Sigmoid colon (tissue), 6 donors: ENCODE measurements at regions not wholly inside any gene's neighbourhood (a gene's known extent, or its start where the extent isn't known, plus 50 kb on each side); places are given as distances from the start of the nearest gene placed in this dataset.
A peak's percentile ranks its signal among the peaks of the same experiment; 100 is the strongest.

Source experiments
- DNase-seq: peaks from one replicate; pipeline ENCODE4 v3.0.0-alpha.2; 2019
- H3K27ac ChIP-seq, 4 donors: fragments of 200-600 bp; sonication (generic); one replicate each; pipeline ENCODE4 v1.5.1; 2016 to 2019; ENCODE audit warnings: mild to moderate bottlenecking in 1 of 4
- H3K27me3 ChIP-seq, 3 donors: fragments of 200-600 bp; sonication (generic); one replicate each; pipeline ENCODE4 v1.5.1; 2019; ENCODE audit warnings: mild to moderate bottlenecking in 1 of 3
- H3K36me3 ChIP-seq, 4 donors: fragments of 200-600 bp; sonication (generic); one replicate each; pipeline ENCODE4 v1.5.1; 2016 to 2019
- H3K4me1 ChIP-seq, 4 donors: fragments of 200-600 bp; sonication (generic); one replicate each; pipeline ENCODE4 v1.5.1; 2017 to 2019
- H3K4me3 ChIP-seq, 4 donors: fragments of 200-600 bp; sonication (generic); one replicate each; pipeline ENCODE4 v1.5.1; 2017 to 2019; ENCODE audit warnings: mild to moderate bottlenecking in 2 of 4, moderate library complexity in 1 of 4
- H3K9me3 ChIP-seq, 4 donors: fragments of 200-600 bp in 3 of 4; sonication (generic) in 3 of 4; one replicate each; pipeline versions ENCODE4 v1.5.1 to v1.6.1; 2013 to 2019
- CTCF ChIP-seq, 4 experiments: fragments of 450-650 bp in 3 of 4; fragments of 200-600 bp in 1 of 4; IDR thresholded peaks; one replicate each; pipeline ENCODE4 v1.5.1; 2016 to 2019; ENCODE audit warnings: antibody characterized with exemption in 4 of 4, mild to moderate bottlenecking in 3 of 4, moderate library complexity in 2 of 4
- EP300 ChIP-seq, 4 donors: sonication (generic); formaldehyde crosslinking; IDR thresholded peaks; one replicate each; pipeline ENCODE4 v1.6.1; 2017; ENCODE audit warnings: antibody characterized with exemption in 4 of 4
- POLR2A ChIP-seq, 2 donors: fragments of 450-650 bp; IDR thresholded peaks; one replicate each; pipeline ENCODE4 v1.6.1; 2016; ENCODE audit warnings: antibody characterized with exemption in 2 of 2, mild to moderate bottlenecking in 2 of 2, moderate library complexity in 2 of 2
- POLR2AphosphoS5 ChIP-seq, 4 donors: sonication (generic); formaldehyde crosslinking; IDR thresholded peaks; one replicate each; pipeline ENCODE4 v1.6.1; 2017; ENCODE audit warnings: antibody characterized with exemption in 4 of 4
- WGBS, 2 donors: extraction: QIAGEN DNeasy Blood & Tissue Kit; methylation state at CpG; one replicate each; pipeline ENCODE4 v1.1.7; 2013; 5-methylcytosine and 5-hydroxymethylcytosine counted together
- intact Hi-C: fragments of 100-400 bp; cut with DNase I; formaldehyde crosslinking; loops from one replicate; pipeline ENCODE4 v1.15.1; 2023
- donor health status: healthy with polysubstance abuse.
- donor health status: healthy.

GRCh38 chr2:84026818-84027217, 432.3 kb downstream of the SUCLG1 start:
- Histone ChIP-seq H3K9me3 (no peaks in the 10 kb centered on the region), H3K4me3 (no peak overlapping the region), H3K27ac (no peak overlapping the region), H3K36me3 (no peaks in the 10 kb centered on the region), H3K27me3 (no peaks in the 10 kb centered on the region), H3K4me1 (no peaks in the 10 kb centered on the region)
- no peak for TF ChIP-seq POLR2A (IDR thresholded peaks at IDR 0.05)
- no peak for TF ChIP-seq CTCF (IDR thresholded peaks at IDR 0.05)
- no peak for TF ChIP-seq EP300 (IDR thresholded peaks at IDR 0.05)
- no peak for TF ChIP-seq POLR2AphosphoS5 (IDR thresholded peaks at IDR 0.05)
- no peak for DNase-seq
- intact Hi-C loops = loop anchor here (10.0 kb wide), 1 partner anchor 278 kb away; no protein-coding TSS in a partner anchor
- 29 to 88% methylated on average over 3 of the region's 3 CpGs for WGBS, 2 donors

- Histone ChIP-seq H3K9me3 (no peaks in the 10 kb centered on the region), H3K27ac (no peak overlapping the region), H3K27me3 (no peaks in the 10 kb centered on the region), H3K36me3 (no peaks in the 10 kb centered on the region), H3K4me3 (no peak overlapping the region), H3K4me1 (no peaks in the 10 kb centered on the region)
- WGBS, 2 donors = 37 to 43% methylated on average over 5 of the region's 5 CpGs
- intact Hi-C loops = loop anchor here (10.0 kb wide), 1 partner anchor 282 kb away; no protein-coding TSS in a partner anchor
- TF ChIP-seq EP300 (IDR thresholded peaks at IDR 0.05) (no peak), POLR2AphosphoS5 (IDR thresholded peaks at IDR 0.05) (no peak), POLR2A (IDR thresholded peaks at IDR 0.05) (no peak), CTCF (IDR thresholded peaks at IDR 0.05) (peak in 2 of 4 experiments; percentile 5 to 50)
- no peak for DNase-seq
Observed at GRCh38 chr2:84022810-84023431, 436.2 kb downstream of the SUCLG1 start.

- TF ChIP-seq CTCF (IDR thresholded peaks at IDR 0.05) = no peak
- Histone ChIP-seq H3K27me3 (no peaks in the 10 kb centered on the region), H3K4me3 (no peak overlapping the region), H3K9me3 (no peaks in the 10 kb centered on the region), H3K36me3 (no peaks in the 10 kb centered on the region), H3K27ac (no peak overlapping the region), H3K4me1 (no peaks in the 10 kb centered on the region)
- intact Hi-C loops = no loop called here
- no peak for DNase-seq
Observed at GRCh38 chr2:84017010-84017409, 442.1 kb downstream of the SUCLG1 start.

GRCh38 chr2:84016183-84016582, 442.9 kb downstream of the SUCLG1 start:
- Histone ChIP-seq H3K4me1 (no peaks in the 10 kb centered on the region), H3K36me3 (no peaks in the 10 kb centered on the region), H3K4me3 (no peak overlapping the region), H3K27me3 (no peaks in the 10 kb centered on the region), H3K27ac (no peak overlapping the region), H3K9me3 (no peaks in the 10 kb centered on the region)
- intact Hi-C loops = no loop called here
- TF ChIP-seq POLR2AphosphoS5 (IDR thresholded peaks at IDR 0.05) (no peak), CTCF (IDR thresholded peaks at IDR 0.05) (no peak), EP300 (IDR thresholded peaks at IDR 0.05) (no peak), POLR2A (IDR thresholded peaks at IDR 0.05) (no peak)
- WGBS, 2 donors = 89 to 95% methylated on average over 5 of the region's 5 CpGs
- DNase-seq = no peak

GRCh38 chr2:83997889-83998288, 461.2 kb downstream of the SUCLG1 start:
- H3K27ac ChIP-seq = no peak overlapping the region
- H3K36me3 ChIP-seq = no peaks in the 10 kb centered on the region
- TF ChIP-seq EP300 (IDR thresholded peaks at IDR 0.05) (no peak), POLR2AphosphoS5 (IDR thresholded peaks at IDR 0.05) (no peak), CTCF (IDR thresholded peaks at IDR 0.05) (no peak), POLR2A (IDR thresholded peaks at IDR 0.05) (no peak)
- H3K4me1 ChIP-seq = no peaks in the 10 kb centered on the region
- H3K9me3 ChIP-seq = no peaks in the 10 kb centered on the region
- H3K4me3 ChIP-seq = no peak overlapping the region
- WGBS, 2 donors = 87 to 91% methylated on average over 2 of the region's 2 CpGs
- intact Hi-C loops = no loop called here
- H3K27me3 ChIP-seq = no peaks in the 10 kb centered on the region
- DNase-seq = no peak
